Mucosa of descending colon (tissue), 3 donors: ENCODE measurements at regions not wholly inside any gene's neighbourhood (a gene's known extent, or its start where the extent isn't known, plus 50 kb on each side); places are given as distances from the start of the nearest gene placed in this dataset.
A peak's percentile ranks its signal among the peaks of the same experiment; 100 is the strongest.
"Not testable (repeated sequence)": the region's sequence is repeated elsewhere in the genome, so short reads cannot be mapped to it uniquely, and the experiment has no call there.

Experiments used
- ATAC-seq: fragments of 200-7000 bp; cut with Tn5 transposase; one replicate; pipeline ENCODE4 v1.9.1; 2020; ENCODE audit warnings: mild to moderate bottlenecking, moderate library complexity
- DNase-seq, 3 donors: peaks; one replicate each; pipeline ENCODE4 v3.0.0-alpha.2; 2020
- H3K36me3 ChIP-seq: fragments of 200-600 bp; one replicate; pipeline ENCODE4 v1.8.0; 2021; ENCODE audit warnings: low read depth, mild to moderate bottlenecking
- H3K4me1 ChIP-seq: fragments of 200-600 bp; one replicate; pipeline ENCODE4 v1.8.0; 2021; ENCODE audit warnings: low read depth, mild to moderate bottlenecking
- H3K4me3 ChIP-seq: fragments of 200-600 bp; one replicate; pipeline ENCODE4 v1.8.0; 2021; ENCODE audit warnings: mild to moderate bottlenecking
- H3K9me3 ChIP-seq: fragments of 200-600 bp; one replicate; pipeline ENCODE4 v1.8.0; 2021; ENCODE audit warnings: mild to moderate bottlenecking
- intact Hi-C, 2 donors: fragments of 100-400 bp; cut with DNase I in 1 of 2; cut with micrococcal nuclease in 1 of 2; formaldehyde crosslinking; loops; one replicate each; pipeline versions ENCODE4 v1.11.0 to v1.11.1; 2022; cut with DNase I, micrococcal nuclease
- TF ChIP-seq, protein P1 (sequence below): fragments of 200-600 bp; IDR thresholded peaks from one replicate; pipeline ENCODE4 v1.8.0; 2022; ENCODE audit warnings: antibody characterized with exemption, mild to moderate bottlenecking
- donor health status: DM: no; HTN: no; CAD: no; lungs with moderate emphysema.
- donor health status: DM: no; HTN: no; CAD: no.
- donor health status: DM: no; HTN: yes; CAD: no.

DNA sequence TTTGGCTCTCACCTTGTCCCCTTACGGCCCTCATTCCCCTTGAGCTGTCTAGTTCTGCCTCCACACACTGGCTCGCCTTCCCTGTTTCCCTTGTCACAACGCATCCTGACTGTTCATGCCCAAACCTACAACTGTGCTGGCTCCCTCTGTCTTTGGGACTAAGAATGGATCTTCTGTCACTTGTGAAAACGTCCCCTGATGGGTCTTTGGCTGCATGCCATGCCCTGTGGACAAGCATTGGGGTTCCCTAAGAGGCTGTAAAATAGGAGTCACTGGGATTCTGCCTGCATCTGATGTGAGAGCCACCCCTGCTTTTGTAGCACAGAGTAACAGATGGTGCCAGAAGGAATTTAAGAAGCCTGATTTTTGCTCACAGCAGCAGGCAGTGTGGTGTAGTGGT, 285.3 kb upstream of the CRY1 start:
- DNase-seq, result no peak
- Histone ChIP-seq H3K4me3 (no peak overlapping the region), H3K4me1 (no peaks in the 10 kb centered on the region), H3K36me3 (no peaks in the 10 kb centered on the region), H3K9me3 (no peaks in the 10 kb centered on the region)
- TF ChIP-seq, protein P1, sequence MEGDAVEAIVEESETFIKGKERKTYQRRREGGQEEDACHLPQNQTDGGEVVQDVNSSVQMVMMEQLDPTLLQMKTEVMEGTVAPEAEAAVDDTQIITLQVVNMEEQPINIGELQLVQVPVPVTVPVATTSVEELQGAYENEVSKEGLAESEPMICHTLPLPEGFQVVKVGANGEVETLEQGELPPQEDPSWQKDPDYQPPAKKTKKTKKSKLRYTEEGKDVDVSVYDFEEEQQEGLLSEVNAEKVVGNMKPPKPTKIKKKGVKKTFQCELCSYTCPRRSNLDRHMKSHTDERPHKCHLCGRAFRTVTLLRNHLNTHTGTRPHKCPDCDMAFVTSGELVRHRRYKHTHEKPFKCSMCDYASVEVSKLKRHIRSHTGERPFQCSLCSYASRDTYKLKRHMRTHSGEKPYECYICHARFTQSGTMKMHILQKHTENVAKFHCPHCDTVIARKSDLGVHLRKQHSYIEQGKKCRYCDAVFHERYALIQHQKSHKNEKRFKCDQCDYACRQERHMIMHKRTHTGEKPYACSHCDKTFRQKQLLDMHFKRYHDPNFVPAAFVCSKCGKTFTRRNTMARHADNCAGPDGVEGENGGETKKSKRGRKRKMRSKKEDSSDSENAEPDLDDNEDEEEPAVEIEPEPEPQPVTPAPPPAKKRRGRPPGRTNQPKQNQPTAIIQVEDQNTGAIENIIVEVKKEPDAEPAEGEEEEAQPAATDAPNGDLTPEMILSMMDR, result no peak
- intact Hi-C loops, result no loop called here
- ATAC-seq, result no peak

DNA sequence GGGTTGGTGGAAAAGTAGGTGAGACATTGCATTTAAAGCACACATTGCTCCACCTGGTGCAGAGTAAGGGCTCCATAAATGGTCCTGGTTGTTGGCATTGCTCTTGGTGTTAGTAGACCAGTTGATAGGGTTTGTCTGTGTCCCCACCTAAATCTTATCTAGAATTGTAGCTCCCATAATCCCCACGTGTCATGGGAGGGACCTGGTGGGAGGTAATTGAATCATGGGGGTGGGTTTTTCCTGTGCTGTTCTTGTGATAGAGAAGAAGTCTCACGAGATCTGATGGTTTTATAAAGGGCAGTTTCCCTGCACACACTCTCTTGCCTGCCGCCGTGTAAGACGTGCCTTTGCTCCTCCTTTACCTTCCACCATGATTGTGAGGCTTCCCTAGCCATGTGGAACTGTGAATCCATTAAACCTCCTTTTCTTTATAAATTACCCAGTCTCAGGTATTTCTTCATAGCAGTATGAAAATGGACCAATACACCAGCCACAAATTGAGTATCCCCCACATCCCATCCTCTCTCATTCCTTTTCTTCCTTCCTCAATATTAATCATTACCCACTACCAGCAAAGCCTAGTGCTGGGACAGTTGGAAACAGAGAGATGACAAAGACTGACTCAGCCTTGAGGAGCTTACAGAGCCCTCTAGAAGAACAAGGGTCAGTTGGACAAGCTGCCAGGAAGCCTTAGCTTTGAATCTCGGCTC, 285.9 kb upstream of the CRY1 start:
- H3K36me3 ChIP-seq, H3K9me3 ChIP-seq, ATAC-seq, H3K4me1 ChIP-seq, intact Hi-C loops, H3K4me3 ChIP-seq, DNase-seq: not testable (repeated sequence)

DNA sequence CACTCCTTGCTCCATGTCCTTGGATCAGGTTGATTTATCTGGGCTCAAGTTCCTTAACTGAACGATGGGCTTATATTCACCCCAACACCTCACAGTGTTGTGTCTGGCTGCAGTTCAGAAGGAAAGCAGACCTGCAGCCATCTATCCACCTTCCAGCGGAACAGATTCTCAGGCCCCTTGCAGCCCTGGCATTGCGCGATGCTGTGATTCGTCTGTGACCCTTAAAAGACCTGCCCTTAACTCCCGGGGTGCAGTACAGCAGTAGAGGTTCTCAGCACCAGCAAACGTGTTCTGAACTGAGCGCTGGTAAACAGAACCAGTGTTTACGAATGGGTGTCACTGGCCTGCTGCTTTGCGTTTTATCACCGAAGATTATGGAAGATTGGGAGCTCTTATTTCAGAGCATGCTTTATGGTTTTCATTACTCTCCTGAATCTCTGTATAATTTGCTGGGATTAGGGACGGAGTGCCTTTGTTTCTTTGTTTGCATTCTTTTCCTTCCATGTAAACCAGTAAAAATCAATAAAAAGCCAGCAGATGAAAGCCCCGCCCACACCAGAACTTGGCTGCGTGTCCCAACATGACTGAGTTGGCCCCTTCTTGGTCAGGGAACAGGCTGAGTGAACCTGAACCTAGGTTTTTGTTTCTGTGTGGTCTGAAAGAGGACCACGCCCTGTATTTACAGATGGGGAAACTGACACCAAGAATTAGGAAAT, 286.7 kb upstream of the CRY1 start:
- Histone ChIP-seq H3K4me1 (no peaks in the 10 kb centered on the region), H3K4me3 (no peak overlapping the region), H3K9me3 (no peaks in the 10 kb centered on the region), H3K36me3 (no peaks in the 10 kb centered on the region)
- intact Hi-C loops, result no loop called here
- TF ChIP-seq, protein P1, result no peak
- ATAC-seq (peak; percentile 26), DNase-seq (peak in 2 of 3 donors; percentile 34 to 45)

DNA sequence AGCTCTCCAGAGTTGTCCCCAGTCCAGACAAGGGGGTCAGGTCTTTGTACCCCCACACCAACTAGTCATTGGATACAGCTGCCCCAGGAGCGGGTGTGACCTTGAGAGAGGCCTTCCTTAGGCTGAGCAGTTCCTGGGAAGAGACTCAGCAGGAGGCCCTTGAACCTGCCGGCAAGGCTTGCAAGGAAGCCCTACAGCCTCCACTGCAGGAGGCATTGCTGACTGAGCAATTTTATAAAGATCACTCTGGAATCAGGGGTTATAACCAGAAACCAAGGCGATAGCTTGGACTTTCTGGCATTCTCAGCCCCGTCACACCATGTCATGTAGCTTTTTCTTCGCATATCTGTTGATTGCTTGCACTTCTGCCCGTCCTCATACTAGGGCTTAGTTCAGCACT, 291.3 kb upstream of the CRY1 start:
- H3K4me1 ChIP-seq, result no peaks in the 10 kb centered on the region
- TF ChIP-seq, protein P1, result no peak
- DNase-seq (no peak), ATAC-seq (no peak)
- intact Hi-C loops, result no loop called here
- no peaks in the 10 kb centered on the region for H3K36me3 ChIP-seq
- no peak overlapping the region for H3K4me3 ChIP-seq
- no peaks in the 10 kb centered on the region for H3K9me3 ChIP-seq

DNA sequence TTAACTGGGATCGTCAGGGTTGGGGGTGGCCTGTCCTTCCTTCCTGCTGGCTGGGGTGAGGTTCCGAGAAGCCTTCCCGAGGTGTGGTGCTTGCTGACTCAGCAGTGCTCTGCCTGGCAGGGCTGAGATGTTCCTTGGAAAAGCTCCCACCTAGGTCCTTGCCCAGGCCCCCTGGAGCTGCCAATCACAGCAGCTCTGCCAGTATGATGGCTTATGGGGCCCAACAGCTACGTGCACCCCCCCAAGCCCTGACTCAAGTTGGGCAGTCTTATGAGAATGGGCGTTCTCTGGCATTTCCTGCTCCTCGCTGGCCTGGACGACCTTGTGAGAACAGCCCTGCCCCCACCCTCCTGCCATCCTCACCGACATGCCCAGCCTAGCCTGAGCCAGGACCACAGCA, 292.2 kb upstream of the CRY1 start:
- DNase-seq (no peak), ATAC-seq (no peak)
- Histone ChIP-seq H3K36me3 (no peaks in the 10 kb centered on the region), H3K9me3 (no peaks in the 10 kb centered on the region), H3K4me1 (no peaks in the 10 kb centered on the region), H3K4me3 (no peak overlapping the region)
- intact Hi-C loops, result no loop called here
- TF ChIP-seq, protein P1, result no peak

DNA sequence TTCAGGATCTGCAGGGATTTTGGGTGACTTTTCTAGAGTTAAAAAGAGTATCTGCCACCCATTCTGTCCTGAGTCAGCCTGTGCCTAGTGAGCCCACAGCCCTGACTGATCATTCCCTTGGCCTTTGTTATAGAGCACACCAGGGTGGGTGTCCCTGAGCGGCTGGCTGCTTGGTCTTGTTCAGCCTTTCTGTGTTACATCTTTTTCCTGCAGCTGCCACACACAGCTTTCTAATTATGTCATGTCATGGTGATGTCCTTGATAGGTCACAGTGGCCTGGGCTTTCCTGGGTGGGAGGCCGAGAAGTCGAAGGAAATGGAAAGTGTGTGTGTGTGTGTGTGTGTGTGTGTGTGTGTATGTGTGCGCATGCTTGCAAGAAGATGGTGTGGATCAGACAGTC, 293.2 kb upstream of the CRY1 start:
- TF ChIP-seq, protein P1, result no peak
- no peaks in the 10 kb centered on the region for H3K4me1 ChIP-seq
- DNase-seq (no peak), ATAC-seq (no peak)
- no peaks in the 10 kb centered on the region for H3K36me3 ChIP-seq
- H3K4me3 ChIP-seq, result no peak overlapping the region
- H3K9me3 ChIP-seq, result no peaks in the 10 kb centered on the region
- intact Hi-C loops, result no loop called here
